ENCODE measurements at regions not wholly inside any gene's neighbourhood (a gene's known extent, or its start where the extent isn't known, plus 50 kb on each side); places are given as distances from the start of the nearest gene placed in this dataset.

DNA sequence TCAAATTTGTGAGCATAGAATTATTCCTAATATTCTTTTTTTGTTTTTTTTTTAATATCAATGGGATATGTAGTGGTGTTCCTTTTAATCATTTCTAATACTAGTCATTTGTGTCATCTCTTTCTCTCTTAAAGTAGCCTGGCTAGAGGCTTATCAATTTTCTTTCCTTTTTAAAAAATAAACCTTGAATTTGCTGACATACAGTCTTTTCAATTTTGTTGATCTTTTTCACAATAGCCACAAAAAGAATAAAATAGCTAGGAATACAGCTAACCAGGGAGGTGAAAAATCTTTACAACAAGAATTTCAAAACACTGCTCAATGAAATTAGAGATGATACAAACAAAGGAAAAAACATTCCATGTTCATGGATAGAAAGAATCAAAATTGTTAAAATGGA lies 192.6 kb downstream of the ARL6IP6 start:
- H3K27me3 ChIP-seq (ENCODE audit: control insufficient read depth, insufficient read depth, low read length), result no peaks in the 10 kb centered on the region
- H3K27me3 Mint-ChIP-seq, result peaks cover 6% of the 10 kb centered on the region
- H3K36me3 ChIP-seq (ENCODE audit: control insufficient read depth, insufficient read depth, low read length), result no peaks in the 10 kb centered on the region
- no peaks in the 10 kb centered on the region for H3K36me3 Mint-ChIP-seq
- no peak for ATAC-seq (ENCODE audit: low read depth in 2 of 2)
- H3K4me1 ChIP-seq (ENCODE audit: control insufficient read depth, insufficient read depth, low read length, poor library complexity, severe bottlenecking), result no peaks in the 10 kb centered on the region
- H3K27ac Mint-ChIP-seq, result no peak overlapping the region
- no peaks in the 10 kb centered on the region for H3K4me1 Mint-ChIP-seq
- no peak overlapping the region for H3K27ac ChIP-seq (ENCODE audit: insufficient read depth, low read length, poor library complexity, severe bottlenecking)
- DNase-seq, result no peak
- H3K9me3 Mint-ChIP-seq, result peaks cover 0 to 5% (median 0%) of the 10 kb centered on the region in 7 donors
- no peaks in the 10 kb centered on the region for H3K9me3 ChIP-seq (ENCODE audit: control insufficient read depth in 2 of 2, low read length in 2 of 2)
- no peak overlapping the region for H3K4me3 ChIP-seq (ENCODE audit: low read depth, low read length)
- no peak overlapping the region for H3K4me3 Mint-ChIP-seq

DNA sequence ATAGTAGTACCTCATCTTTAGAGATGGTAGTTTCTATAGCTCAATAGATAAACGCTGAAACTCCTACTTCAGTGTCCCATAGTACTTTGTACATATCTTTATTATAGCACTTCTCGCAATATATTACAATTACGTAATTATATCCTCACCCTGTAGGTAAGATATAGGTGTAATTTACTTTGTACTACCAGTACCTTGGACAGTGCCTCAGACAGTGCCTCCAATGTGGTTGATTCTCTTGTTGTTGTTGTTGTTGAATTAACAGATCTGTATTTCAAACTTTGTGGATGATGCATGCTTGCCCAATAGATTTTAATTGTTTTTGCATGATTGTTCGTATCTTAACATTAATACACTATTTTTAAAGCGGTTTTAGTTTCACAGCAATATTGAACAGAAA lies 188.6 kb downstream of the ARL6IP6 start:
- Histone ChIP-seq H3K4me3 (ENCODE audit: low read depth, low read length) (no peak overlapping the region), H3K27ac (ENCODE audit: insufficient read depth, low read length, poor library complexity, severe bottlenecking) (no peak overlapping the region), H3K9me3 (ENCODE audit: control insufficient read depth in 2 of 2, low read length in 2 of 2) (no peaks in the 10 kb centered on the region), H3K27me3 (ENCODE audit: control insufficient read depth, insufficient read depth, low read length) (no peaks in the 10 kb centered on the region), H3K4me1 (ENCODE audit: control insufficient read depth, insufficient read depth, low read length, poor library complexity, severe bottlenecking) (no peaks in the 10 kb centered on the region), H3K36me3 (ENCODE audit: control insufficient read depth, insufficient read depth, low read length) (no peaks in the 10 kb centered on the region)
- ATAC-seq (ENCODE audit: low read depth in 2 of 2) (no peak), DNase-seq (no peak)
- no peaks in the 10 kb centered on the region for H3K27me3 Mint-ChIP-seq
- H3K4me1 Mint-ChIP-seq, result no peaks in the 10 kb centered on the region
- H3K27ac Mint-ChIP-seq, result no peak overlapping the region
- no peak overlapping the region for H3K4me3 Mint-ChIP-seq
- H3K36me3 Mint-ChIP-seq, result no peaks in the 10 kb centered on the region
- H3K9me3 Mint-ChIP-seq, result peaks cover 0 to 4% (median 0%) of the 10 kb centered on the region in 7 donors

DNA sequence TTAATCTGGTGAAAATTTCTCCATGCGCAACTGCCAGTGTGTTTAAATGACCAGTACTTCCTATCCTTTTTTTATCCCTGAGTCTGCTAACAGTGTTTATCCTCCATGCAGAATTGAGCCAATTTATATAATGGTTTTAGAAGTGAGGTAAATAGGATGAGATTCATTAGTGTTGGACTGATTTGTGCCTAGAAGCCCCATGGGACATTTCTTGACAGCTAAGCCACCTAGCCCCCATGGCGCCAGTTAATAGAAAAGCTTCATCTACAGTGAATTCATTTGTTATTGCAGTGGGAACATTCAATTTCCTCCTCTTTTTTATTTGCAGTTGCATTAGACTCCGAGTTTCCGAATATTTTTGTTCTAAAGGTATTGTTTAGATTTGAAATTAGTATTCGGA lies 175.6 kb downstream of the ARL6IP6 start:
- ATAC-seq (ENCODE audit: low read depth in 2 of 2), result no peak
- Histone ChIP-seq H3K9me3 (ENCODE audit: control insufficient read depth in 2 of 2, low read length in 2 of 2) (peaks cover 0 to 1% of the 10 kb centered on the region in 2 experiments), H3K27ac (ENCODE audit: insufficient read depth, low read length, poor library complexity, severe bottlenecking) (no peak overlapping the region), H3K36me3 (ENCODE audit: control insufficient read depth, insufficient read depth, low read length) (no peaks in the 10 kb centered on the region), H3K4me3 (ENCODE audit: low read depth, low read length) (no peak overlapping the region), H3K27me3 (ENCODE audit: control insufficient read depth, insufficient read depth, low read length) (no peaks in the 10 kb centered on the region), H3K4me1 (ENCODE audit: control insufficient read depth, insufficient read depth, low read length, poor library complexity, severe bottlenecking) (no peaks in the 10 kb centered on the region)
- Mint-ChIP-seq H3K27ac (no peak overlapping the region), H3K9me3 (peaks cover 0 to 5% (median 0%) of the 10 kb centered on the region in 7 donors), H3K36me3 (no peaks in the 10 kb centered on the region), H3K4me3 (no peak overlapping the region), H3K4me1 (no peaks in the 10 kb centered on the region), H3K27me3 (no peaks in the 10 kb centered on the region)
- no peak for DNase-seq

DNA sequence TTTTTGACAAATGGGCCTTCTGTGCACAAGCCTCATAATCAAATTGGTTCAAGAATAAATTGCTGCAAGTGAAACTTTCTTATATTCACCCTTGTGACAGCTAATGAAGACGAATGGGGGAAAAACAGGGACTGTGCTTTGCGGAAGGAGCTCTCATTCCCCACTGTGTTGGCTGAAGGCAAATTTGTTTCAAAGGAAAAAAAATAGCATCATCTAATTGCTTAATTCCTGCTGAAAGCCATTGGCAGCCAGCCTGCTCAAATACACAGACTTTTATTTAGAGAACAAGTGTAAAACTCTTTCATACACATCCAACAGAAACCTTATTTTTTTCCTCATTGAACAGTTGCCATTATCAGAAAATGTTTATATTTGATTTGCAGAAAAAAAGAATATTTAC lies 172.3 kb downstream of the ARL6IP6 start:
- Histone ChIP-seq H3K36me3 (ENCODE audit: control insufficient read depth, insufficient read depth, low read length) (no peaks in the 10 kb centered on the region), H3K4me1 (ENCODE audit: control insufficient read depth, insufficient read depth, low read length, poor library complexity, severe bottlenecking) (no peaks in the 10 kb centered on the region), H3K4me3 (ENCODE audit: low read depth, low read length) (no peak overlapping the region), H3K27ac (ENCODE audit: insufficient read depth, low read length, poor library complexity, severe bottlenecking) (no peak overlapping the region), H3K9me3 (ENCODE audit: control insufficient read depth in 2 of 2, low read length in 2 of 2) (no peaks in the 10 kb centered on the region), H3K27me3 (ENCODE audit: control insufficient read depth, insufficient read depth, low read length) (no peaks in the 10 kb centered on the region)
- DNase-seq (no peak), ATAC-seq (ENCODE audit: low read depth in 2 of 2) (no peak)
- Mint-ChIP-seq H3K27ac (no peak overlapping the region), H3K27me3 (no peaks in the 10 kb centered on the region), H3K4me3 (no peak overlapping the region), H3K36me3 (no peaks in the 10 kb centered on the region), H3K9me3 (peaks cover 0 to 3% (median 0%) of the 10 kb centered on the region in 7 donors), H3K4me1 (no peaks in the 10 kb centered on the region)

DNA sequence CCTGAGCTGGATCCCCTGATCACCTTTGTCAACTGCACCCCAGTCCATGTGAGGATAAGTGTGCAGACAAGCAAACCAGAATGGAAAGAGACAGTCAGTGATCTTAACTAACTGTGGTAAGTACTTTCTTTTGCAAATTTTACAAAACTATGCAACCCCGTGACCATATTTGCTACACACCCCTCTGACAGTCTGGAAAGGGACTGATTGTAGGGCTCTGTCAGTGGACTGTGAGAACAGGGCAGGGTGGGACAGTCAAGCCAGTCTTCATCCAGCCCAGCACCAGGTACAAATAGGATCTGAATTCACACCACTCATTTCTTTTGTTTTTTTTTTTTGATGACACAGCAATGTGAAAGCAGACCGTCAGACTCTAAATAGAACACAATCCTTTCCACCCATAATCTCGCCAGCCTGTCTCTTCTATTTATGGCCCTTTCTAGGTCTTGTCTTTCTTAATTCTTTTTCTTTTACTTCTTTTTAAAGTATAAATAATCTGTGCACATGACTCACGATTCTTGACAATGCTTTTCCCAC lies 165.6 kb downstream of the ARL6IP6 start:
- Mint-ChIP-seq H3K27me3 (no peaks in the 10 kb centered on the region), H3K9me3 (peaks cover 0 to 4% (median 0%) of the 10 kb centered on the region in 7 donors), H3K4me1 (peaks cover 0 to 3% (median 0%) of the 10 kb centered on the region in 4 donors), H3K27ac (no peak overlapping the region), H3K4me3 (no peak overlapping the region), H3K36me3 (no peaks in the 10 kb centered on the region)
- ATAC-seq (ENCODE audit: low read depth in 2 of 2) (no peak), DNase-seq (no peak)
- H3K9me3 ChIP-seq (ENCODE audit: control insufficient read depth in 2 of 2, low read length in 2 of 2), result no peaks in the 10 kb centered on the region
- no peaks in the 10 kb centered on the region for H3K36me3 ChIP-seq (ENCODE audit: control insufficient read depth, insufficient read depth, low read length)
- H3K4me1 ChIP-seq (ENCODE audit: control insufficient read depth, insufficient read depth, low read length, poor library complexity, severe bottlenecking), result no peaks in the 10 kb centered on the region
- H3K27me3 ChIP-seq (ENCODE audit: control insufficient read depth, insufficient read depth, low read length), result no peaks in the 10 kb centered on the region
- no peak overlapping the region for H3K27ac ChIP-seq (ENCODE audit: insufficient read depth, low read length, poor library complexity, severe bottlenecking)
- no peak overlapping the region for H3K4me3 ChIP-seq (ENCODE audit: low read depth, low read length)

DNA sequence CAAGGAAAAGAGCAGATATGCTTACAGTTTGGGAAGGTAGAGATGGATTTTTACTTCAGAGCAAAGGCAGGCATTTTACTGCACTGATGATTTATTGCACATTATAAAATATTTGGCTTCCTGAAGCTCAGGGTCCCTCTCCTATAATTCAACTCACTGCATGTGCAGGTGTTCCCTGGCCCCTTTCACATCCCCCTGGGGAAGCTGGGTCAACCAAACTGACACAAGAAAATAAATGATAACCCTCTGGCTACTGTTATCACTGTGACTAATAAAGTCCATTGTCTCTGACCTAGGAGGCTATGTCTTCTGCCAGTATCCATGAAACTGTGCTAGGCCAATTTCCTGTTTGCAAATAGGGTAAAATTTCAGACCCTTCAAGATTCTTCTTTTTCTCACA lies 163.1 kb downstream of the ARL6IP6 start:
- no peak for DNase-seq
- H3K9me3 Mint-ChIP-seq, result peaks cover 0 to 4% (median 0%) of the 10 kb centered on the region in 7 donors
- H3K27me3 ChIP-seq (ENCODE audit: control insufficient read depth, insufficient read depth, low read length), result no peaks in the 10 kb centered on the region
- no peak overlapping the region for H3K27ac Mint-ChIP-seq
- H3K9me3 ChIP-seq (ENCODE audit: control insufficient read depth in 2 of 2, low read length in 2 of 2), result no peaks in the 10 kb centered on the region
- ATAC-seq (ENCODE audit: low read depth in 2 of 2), result no peak
- no peak overlapping the region for H3K27ac ChIP-seq (ENCODE audit: insufficient read depth, low read length, poor library complexity, severe bottlenecking)
- peaks cover 0 to 3% (median 0%) of the 10 kb centered on the region in 4 donors for H3K4me1 Mint-ChIP-seq
- no peaks in the 10 kb centered on the region for H3K36me3 ChIP-seq (ENCODE audit: control insufficient read depth, insufficient read depth, low read length)
- no peaks in the 10 kb centered on the region for H3K36me3 Mint-ChIP-seq
- H3K4me3 ChIP-seq (ENCODE audit: low read depth, low read length), result no peak overlapping the region
- no peak overlapping the region for H3K4me3 Mint-ChIP-seq
- no peaks in the 10 kb centered on the region for H3K27me3 Mint-ChIP-seq
- H3K4me1 ChIP-seq (ENCODE audit: control insufficient read depth, insufficient read depth, low read length, poor library complexity, severe bottlenecking), result no peaks in the 10 kb centered on the region

DNA sequence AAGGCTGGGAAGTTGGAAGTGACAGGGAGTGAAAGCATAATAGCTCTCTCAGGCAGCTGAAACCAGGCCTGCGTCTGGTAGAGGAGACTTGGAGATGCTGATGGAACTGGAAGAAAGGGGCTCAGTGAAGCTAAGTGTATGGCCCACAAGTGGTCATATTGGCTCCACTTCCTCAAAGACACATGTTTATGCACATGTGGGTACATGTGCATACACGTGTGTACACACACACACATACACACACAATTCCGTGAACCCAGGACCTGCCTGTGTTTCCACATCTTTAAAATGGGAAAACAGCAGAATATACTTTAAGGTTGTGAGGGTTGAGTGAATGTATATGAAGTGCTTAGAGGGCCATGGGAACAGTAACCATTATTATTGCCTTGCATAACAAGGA lies 160.9 kb downstream of the ARL6IP6 start:
- peaks cover 0 to 7% (median 0%) of the 10 kb centered on the region in 7 donors for H3K9me3 Mint-ChIP-seq
- Histone ChIP-seq H3K36me3 (ENCODE audit: control insufficient read depth, insufficient read depth, low read length) (no peaks in the 10 kb centered on the region), H3K27me3 (ENCODE audit: control insufficient read depth, insufficient read depth, low read length) (no peaks in the 10 kb centered on the region), H3K4me3 (ENCODE audit: low read depth, low read length) (no peak overlapping the region), H3K27ac (ENCODE audit: insufficient read depth, low read length, poor library complexity, severe bottlenecking) (no peak overlapping the region), H3K4me1 (ENCODE audit: control insufficient read depth, insufficient read depth, low read length, poor library complexity, severe bottlenecking) (no peaks in the 10 kb centered on the region), H3K9me3 (ENCODE audit: control insufficient read depth in 2 of 2, low read length in 2 of 2) (no peaks in the 10 kb centered on the region)
- no peaks in the 10 kb centered on the region for H3K27me3 Mint-ChIP-seq
- H3K4me3 Mint-ChIP-seq, result no peak overlapping the region
- no peak for ATAC-seq (ENCODE audit: low read depth in 2 of 2)
- peaks cover 0 to 3% (median 0%) of the 10 kb centered on the region in 4 donors for H3K4me1 Mint-ChIP-seq
- H3K36me3 Mint-ChIP-seq, result no peaks in the 10 kb centered on the region
- DNase-seq, result no peak
- H3K27ac Mint-ChIP-seq, result no peak overlapping the region

Data from CD4-positive, CD25-positive, alpha-beta regulatory T cell (primary cell).